ENCODE measurements at regions not wholly inside any gene's neighbourhood (a gene's known extent, or its start where the extent isn't known, plus 50 kb on each side); places are given as distances from the start of the nearest gene placed in this dataset.

DNA sequence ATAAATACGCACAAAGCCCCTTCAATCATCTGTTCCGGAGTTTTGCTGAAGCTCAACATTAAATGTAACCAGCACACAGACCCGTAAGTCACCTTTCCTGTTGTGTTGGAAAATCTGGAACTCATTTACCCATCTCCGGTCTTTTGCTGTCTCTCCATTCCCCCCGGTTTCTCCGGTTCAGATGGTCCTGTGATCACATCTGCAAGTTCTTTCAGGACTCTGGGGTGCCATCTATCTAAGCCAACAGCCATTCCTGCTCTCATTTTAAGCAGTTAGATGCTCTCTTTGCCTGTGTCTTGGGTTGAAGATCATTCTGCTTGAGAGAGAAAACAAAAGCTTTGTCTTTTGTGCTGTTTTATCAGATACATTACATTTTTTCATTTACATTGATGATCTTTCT is 91.7 kb upstream of the TGIF1 start:
- DNase-seq (ENCODE audit: low read depth), result no peak

DNA sequence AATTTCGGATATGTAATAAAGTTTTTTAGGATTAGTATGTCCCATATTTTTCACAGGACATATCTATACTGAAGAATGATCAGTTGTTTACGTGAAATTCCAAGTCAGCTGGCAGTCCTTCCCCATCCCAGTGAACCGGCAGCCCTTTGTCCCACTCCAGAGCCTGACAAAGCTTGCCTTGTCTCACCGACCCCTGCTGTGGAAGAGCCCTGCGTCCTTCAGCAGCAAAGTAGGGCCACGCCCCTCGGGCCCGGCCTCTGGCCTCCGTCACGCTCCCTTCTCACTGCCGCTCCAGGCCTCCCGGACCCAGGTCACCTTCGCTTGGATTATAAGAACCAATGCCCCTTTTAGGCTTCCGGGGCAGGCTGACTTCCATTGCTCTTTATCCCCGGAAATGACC is 89.8 kb upstream of the TGIF1 start:
- DNase-seq (ENCODE audit: low read depth), result no peak

DNA sequence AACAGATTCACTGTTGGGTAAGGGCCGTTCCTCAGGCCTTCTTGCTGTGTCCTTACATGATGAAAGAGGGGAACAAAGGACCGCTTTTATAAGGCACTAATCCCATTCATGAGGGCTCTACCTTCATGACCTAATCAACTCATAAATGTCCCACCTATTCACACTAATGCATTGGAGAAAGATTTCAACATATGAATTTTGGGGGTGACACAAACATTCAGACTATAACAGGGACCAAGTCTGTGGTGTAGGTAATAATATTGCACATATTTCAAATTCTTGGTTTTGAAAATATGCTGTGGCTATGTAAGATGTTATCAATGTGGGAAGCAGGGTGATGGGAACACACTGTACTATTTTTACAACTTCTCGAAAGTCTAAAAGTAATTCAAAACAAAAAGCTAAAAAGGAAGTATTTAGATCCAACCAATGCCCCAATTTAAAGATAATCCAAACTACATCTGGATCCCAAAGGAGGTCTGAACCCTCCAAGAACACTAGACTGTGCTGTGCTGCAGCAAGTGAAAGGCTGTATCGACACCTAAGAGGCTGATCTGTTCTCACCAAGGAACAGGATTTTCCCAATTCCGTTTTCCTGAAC is 82.4 kb upstream of the TGIF1 start:
- DNase-seq (ENCODE audit: low read depth), result peak; percentile 79

DNA sequence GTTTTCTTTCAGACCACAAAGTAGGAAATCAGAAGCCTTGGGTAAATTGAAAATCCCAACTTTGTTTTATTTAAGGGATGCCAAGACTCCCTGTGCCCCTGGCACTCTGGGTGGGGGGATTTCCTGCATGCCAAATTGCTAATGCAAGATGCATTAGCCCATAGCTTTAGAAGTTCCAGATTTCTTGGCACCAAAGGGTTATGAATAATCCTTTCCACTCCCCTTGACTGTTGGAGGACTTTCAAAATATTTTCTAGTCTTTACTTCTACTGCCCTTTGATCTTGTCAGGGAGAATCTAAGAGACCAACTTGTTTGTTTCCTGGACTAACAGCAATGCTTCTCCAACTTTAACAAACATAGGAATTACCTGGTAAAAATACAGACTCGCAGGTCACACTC is 81.8 kb upstream of the TGIF1 start:
- DNase-seq (ENCODE audit: low read depth), result peak; percentile 95

DNA sequence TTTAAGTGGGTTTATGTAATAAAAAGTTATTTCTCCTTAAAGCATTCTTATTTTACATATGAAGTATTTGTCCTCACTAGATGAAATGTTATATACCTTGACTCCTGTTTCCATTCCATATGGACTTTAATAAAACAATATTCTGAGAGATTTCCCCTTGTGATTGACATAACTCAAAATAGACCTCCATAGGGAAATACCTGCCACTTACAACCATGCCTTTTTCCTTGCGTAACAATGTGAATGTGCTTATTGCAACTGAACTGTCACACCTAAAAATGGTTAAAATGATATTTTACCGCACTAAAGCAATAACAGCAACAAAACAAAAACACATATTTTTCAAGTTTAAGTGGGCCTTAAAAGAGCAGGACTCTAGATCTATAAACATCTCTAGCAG is 70.3 kb upstream of the TGIF1 start:
- no peak for DNase-seq (ENCODE audit: low read depth)

GRCh38 chr18:3380384-3380961 is 69.5 kb upstream of the TGIF1 start:
- peak; percentile 60 for DNase-seq (ENCODE audit: low read depth)

GRCh38 chr18:3383381-3383915 is 66.5 kb upstream of the TGIF1 start:
- no peak for DNase-seq (ENCODE audit: low read depth)

- no peak for DNase-seq (ENCODE audit: low read depth)
Observed at GRCh38 chr18:3384664-3385563, 65.1 kb upstream of the TGIF1 start.

GRCh38 chr18:3388323-3388722 is 61.6 kb upstream of the TGIF1 start:
- DNase-seq (ENCODE audit: low read depth), result no peak

DNA sequence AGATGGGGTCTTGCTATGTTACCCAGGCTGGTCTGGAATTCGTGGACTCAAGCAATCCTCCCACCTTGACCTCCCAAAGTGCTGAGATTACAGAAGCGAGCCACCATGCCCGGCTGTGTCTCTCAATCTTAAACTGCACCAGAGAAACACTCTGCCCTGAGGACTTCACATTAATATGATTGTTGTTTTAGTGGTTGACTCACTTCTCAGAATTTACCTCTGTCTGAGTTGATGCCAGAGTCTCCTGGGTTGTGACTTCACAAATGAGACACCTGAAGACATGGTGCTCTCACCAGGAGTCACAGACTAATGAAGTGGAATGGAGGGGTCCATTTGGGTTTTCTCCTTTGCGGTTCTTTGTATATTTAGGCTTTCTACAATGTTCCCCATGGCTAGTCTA is 61.0 kb upstream of the TGIF1 start:
- peak; percentile 69 for DNase-seq (ENCODE audit: low read depth)

DNA sequence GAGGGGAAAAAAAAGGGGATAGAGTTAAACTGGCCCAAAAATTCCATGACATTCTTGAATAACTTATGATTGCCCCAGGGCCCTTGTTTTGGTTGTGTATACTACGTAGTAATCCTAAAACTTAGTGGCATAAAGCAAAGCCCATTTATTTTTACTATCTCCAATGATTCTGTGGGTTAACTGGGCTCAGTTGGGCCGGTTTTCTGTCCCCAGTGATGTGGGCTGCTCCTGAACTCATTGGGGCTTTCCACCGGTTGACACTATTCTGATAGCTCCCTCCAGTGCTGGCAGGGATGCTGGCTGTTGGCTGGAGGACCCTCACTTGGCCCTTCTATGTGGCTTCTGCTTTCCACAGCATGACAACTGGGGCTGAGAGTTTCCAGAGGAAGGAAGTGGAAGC is 60.0 kb upstream of the TGIF1 start:
- DNase-seq (ENCODE audit: low read depth), result no peak

GRCh38 chr18:3391704-3392466 is 58.1 kb upstream of the TGIF1 start:
- no peak for DNase-seq (ENCODE audit: low read depth)

GRCh38 chr18:3392467-3392855 is 57.5 kb upstream of the TGIF1 start:
- no peak for DNase-seq (ENCODE audit: low read depth)

DNA sequence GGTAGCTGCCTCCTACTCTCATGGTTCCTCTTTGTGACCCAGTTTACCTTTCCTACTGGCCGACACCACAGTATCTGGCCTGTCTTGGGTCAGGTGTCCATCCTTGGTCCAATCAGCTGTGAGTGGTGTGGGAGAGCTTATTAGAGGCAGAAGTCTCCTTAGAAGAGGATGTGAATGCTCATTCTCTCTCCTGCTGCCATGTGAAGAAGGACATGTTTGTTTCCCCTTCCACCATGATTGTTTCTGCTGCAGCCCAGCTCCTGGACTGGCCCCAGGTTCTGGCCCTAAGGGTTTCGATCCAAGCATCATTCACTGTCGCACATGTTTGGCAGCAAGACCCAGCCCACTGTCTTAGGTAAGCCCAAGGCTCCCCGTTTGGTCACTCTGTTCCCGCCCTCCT is 55.3 kb upstream of the TGIF1 start:
- DNase-seq (ENCODE audit: low read depth), result no peak

DNA sequence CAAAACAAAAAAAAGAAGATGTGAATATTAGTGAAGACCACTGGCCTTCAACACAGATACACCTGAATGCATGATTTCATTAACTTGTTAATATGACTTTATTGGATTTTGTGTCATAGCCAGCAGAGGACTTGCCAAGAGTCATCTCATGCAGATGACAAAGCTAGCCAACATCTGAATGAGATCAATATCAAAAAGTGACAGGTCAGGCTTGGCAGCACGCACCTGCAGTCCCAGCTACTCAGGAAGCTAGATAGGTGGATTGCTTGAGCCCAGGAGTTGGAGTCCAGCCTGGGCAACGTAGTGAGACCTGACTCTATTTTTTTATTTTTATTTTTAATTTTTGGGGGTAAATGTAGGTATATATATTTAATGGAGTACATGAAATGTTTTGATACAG is 54.5 kb upstream of the TGIF1 start:
- no peak for DNase-seq (ENCODE audit: low read depth)

DNA sequence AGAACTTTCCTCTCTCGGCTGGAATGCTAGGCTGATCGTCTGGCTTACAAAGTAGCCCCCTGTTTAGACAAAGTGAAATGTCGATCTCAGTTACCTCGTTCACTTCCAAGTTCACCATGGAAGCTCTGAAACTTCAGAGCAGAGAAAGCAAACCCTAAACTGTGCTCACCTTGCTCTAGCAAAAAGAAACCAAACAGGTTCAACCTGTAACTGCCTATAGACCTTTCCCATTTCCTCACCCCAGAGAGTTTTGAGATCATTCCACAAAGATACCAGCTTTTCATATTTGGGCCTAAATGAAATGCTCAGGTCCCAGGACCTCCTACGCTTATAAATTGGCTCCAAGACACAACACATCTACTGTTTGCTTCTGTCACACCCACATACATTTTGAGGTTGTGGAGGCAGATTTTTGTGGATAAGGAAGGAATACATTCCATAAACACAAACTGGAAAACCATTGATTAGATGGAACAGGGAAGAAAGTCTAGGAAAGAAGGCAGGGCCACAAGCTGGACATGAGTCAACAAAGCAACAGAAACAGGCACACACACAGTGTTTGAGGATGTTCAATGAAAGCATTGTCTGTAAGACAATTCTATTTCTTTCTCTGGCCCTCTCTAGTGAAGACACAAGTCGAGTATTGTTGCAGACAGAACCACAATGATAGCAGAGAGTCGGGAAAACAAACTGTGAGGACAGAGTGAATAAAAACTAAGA is 52.8 kb upstream of the TGIF1 start:
- no peak for DNase-seq (ENCODE audit: low read depth)

- DNase-seq (ENCODE audit: low read depth), result no peak
Observed at GRCh38 chr18:3397786-3398185, 52.2 kb upstream of the TGIF1 start.

All from M059J (cell line).